H1 (cell line): ENCODE measurements at regions not wholly inside any gene's neighbourhood (a gene's known extent, or its start where the extent isn't known, plus 50 kb on each side); places are given as distances from the start of the nearest gene placed in this dataset.
A peak's percentile ranks its signal among the peaks of the same experiment; 100 is the strongest.

Source experiments
- CTCF ChIA-PET: fragments of 300-600 bp; sonication (Branson Sonifier 250); formaldehyde crosslinking; loops from one replicate; lab custom pipeline; 2021; ENCODE audit not compliant: partially characterized antibody; lab: Charles Lee
- POLR2A ChIA-PET: fragments of 300-600 bp; sonication (Branson Sonifier 250); formaldehyde crosslinking; loops from one replicate; lab custom pipeline; 2021; ENCODE audit warnings: inconsistent platforms; ENCODE audit not compliant: partially characterized antibody; lab: Charles Lee
- DNase-seq, 2 experiments: peaks; one replicate each; pipeline versions ENCODE4 v3.0.0 to v3.0.0-alpha.2; 2010 to 2022; ENCODE audit warnings: low spot score in 2 of 2, low read depth in 1 of 2, mixed read lengths in 1 of 2
- FAIRE-seq: peaks from 2 replicates; lab custom pipeline; 2011; peaks lifted over from hg19 to GRCh38; lab: Jason Lieb, UNC
- H2AFZ ChIP-seq: 2 replicates; pipeline ENCODE4 v1.8.1; 2012; ENCODE audit warnings: low read length, inconsistent platforms
- H2AK5ac ChIP-seq: 2 replicates; pipeline ENCODE4 v1.6.1; 2013; ENCODE audit warnings: low read depth, low read length
- H2BK120ac ChIP-seq: replicated peaks from 2 replicates; pipeline ENCODE3; 2013; ENCODE audit warnings: low read depth, low read length, inconsistent platforms
- H2BK12ac ChIP-seq: 2 replicates; pipeline ENCODE4 v1.6.1; 2013; ENCODE audit warnings: low read depth, low read length
- H2BK15ac ChIP-seq: 2 replicates; pipeline ENCODE4 v1.6.1; 2013; ENCODE audit warnings: low read length
- H2BK20ac ChIP-seq: 2 replicates; pipeline ENCODE4 v1.6.1; 2013; ENCODE audit warnings: low read length
- H2BK5ac ChIP-seq: 2 replicates; pipeline ENCODE4 v1.6.1; 2013; ENCODE audit warnings: low read depth, low read length
- H3K14ac ChIP-seq: 2 replicates; pipeline ENCODE4 v1.6.1; 2013; ENCODE audit warnings: inconsistent platforms; ENCODE audit not compliant: insufficient read length
- H3K18ac ChIP-seq: 2 replicates; pipeline ENCODE4 v1.6.1; 2013; ENCODE audit warnings: low read length; ENCODE audit errors: extremely low read depth
- H3K23ac ChIP-seq: 2 replicates; pipeline ENCODE4 v1.6.1; 2013; ENCODE audit warnings: inconsistent platforms; ENCODE audit not compliant: insufficient read length
- H3K23me2 ChIP-seq: 2 replicates; pipeline ENCODE4 v1.6.1; 2013; ENCODE audit warnings: low read depth, low read length
- H3K27ac ChIP-seq: 2 replicates; pipeline ENCODE4 v1.6.1; 2011; ENCODE audit warnings: low read depth, low read length, inconsistent platforms
- H3K27me3 ChIP-seq, 4 experiments: replicated peaks in 1 of 4; 1 replicate in 1 of 4; 2 replicates in 3 of 4; pipeline versions ENCODE4 v1.6.1 to v1.8.1; 2011 to 2013; ENCODE audit warnings: low read length in 3 of 4, mild to moderate bottlenecking in 3 of 4, inconsistent platforms in 2 of 4, mixed read lengths in 2 of 4, moderate library complexity in 1 of 4; ENCODE audit not compliant: control insufficient read depth in 3 of 4, insufficient read depth in 3 of 4; ENCODE audit errors: extremely low read depth in 1 of 4
- H3K36me3 ChIP-seq, 4 experiments: 2 replicates each; pipeline versions ENCODE4 v1.6.1 to v1.8.1; 2011 to 2013; ENCODE audit warnings: mild to moderate bottlenecking in 4 of 4, low read length in 3 of 4, moderate library complexity in 2 of 4, control low read depth in 1 of 4, inconsistent platforms in 1 of 4; ENCODE audit not compliant: insufficient read depth in 4 of 4, control insufficient read depth in 2 of 4
- H3K4ac ChIP-seq: replicated peaks from 2 replicates; pipeline ENCODE3; 2013; ENCODE audit warnings: low read length, low read depth, mixed read lengths, inconsistent platforms; ENCODE audit not compliant: insufficient read length
- H3K4me1 ChIP-seq, 4 experiments: replicated peaks in 1 of 4; 1 replicate in 1 of 4; 2 replicates in 3 of 4; pipeline versions ENCODE4 v1.6.1 to v1.8.1; 2011 to 2013; ENCODE audit warnings: low read length in 3 of 4, inconsistent platforms in 2 of 4, mixed read lengths in 1 of 4; ENCODE audit not compliant: insufficient read depth in 4 of 4, control insufficient read depth in 3 of 4
- H3K4me2 ChIP-seq, 2 experiments: 2 replicates each; pipeline versions ENCODE4 v1.6.1 to v1.8.1; 2011 to 2013; ENCODE audit warnings: low read depth in 2 of 2, low read length in 2 of 2, control low read depth in 1 of 2, inconsistent platforms in 1 of 2, mild to moderate bottlenecking in 1 of 2; ENCODE audit not compliant: insufficient read depth in 1 of 2
- H3K4me3 ChIP-seq, 4 experiments: fragments of 200-600, 300-600 bp in 1 of 4; sonication (generic), shearing (Covaris generic), sonication (Bioruptor Twin) in 1 of 4; 2 replicates each; pipeline versions ENCODE4 v1.5.1 to v1.8.1; 2011 to 2016; ENCODE audit warnings: low read length in 4 of 4, low read depth in 3 of 4, control low read depth in 2 of 4, inconsistent platforms in 2 of 4, mild to moderate bottlenecking in 2 of 4, mixed read lengths in 1 of 4, moderate library complexity in 1 of 4; ENCODE audit not compliant: insufficient read depth in 2 of 4; ENCODE audit errors: extremely low read depth in 1 of 4
- H3K56ac ChIP-seq: replicated peaks from 2 replicates; pipeline ENCODE3; 2013; ENCODE audit warnings: low read depth, mild to moderate bottlenecking, mixed read lengths, low read length, inconsistent platforms; ENCODE audit not compliant: insufficient read length
- H3K79me1 ChIP-seq: 2 replicates; pipeline ENCODE4 v1.6.1; 2013; ENCODE audit warnings: low read depth, low read length, control low read depth
- H3K79me2 ChIP-seq, 2 experiments: 2 replicates each; pipeline versions ENCODE4 v1.6.1 to v1.8.1; 2012 to 2013; ENCODE audit warnings: low read length in 2 of 2, mild to moderate bottlenecking in 2 of 2, inconsistent platforms in 1 of 2; ENCODE audit not compliant: insufficient read depth in 2 of 2, control insufficient read depth in 1 of 2
- H3K9ac ChIP-seq, 4 experiments: replicated peaks in 1 of 4; 1 replicate in 1 of 4; 2 replicates in 3 of 4; pipeline versions ENCODE4 v1.6.1 to v1.8.1; 2011 to 2013; ENCODE audit warnings: low read depth in 3 of 4, low read length in 3 of 4, control low read depth in 2 of 4, mild to moderate bottlenecking in 2 of 4, moderate library complexity in 2 of 4, inconsistent platforms in 1 of 4; ENCODE audit errors: extremely low read depth in 1 of 4
- H3K9me3 ChIP-seq, 2 experiments: 2 replicates each; pipeline versions ENCODE4 v1.6.1 to v1.8.1; 2012 to 2013; ENCODE audit warnings: mild to moderate bottlenecking in 2 of 2, moderate library complexity in 2 of 2, control low read depth in 1 of 2, inconsistent platforms in 1 of 2, low read depth in 1 of 2, low read length in 1 of 2, mixed read lengths in 1 of 2; ENCODE audit not compliant: insufficient read depth in 2 of 2
- H4K20me1 ChIP-seq, 2 experiments: replicated peaks in 1 of 2; 2 replicates each; pipeline versions ENCODE3 to v1.8.1; 2011 to 2013; ENCODE audit warnings: inconsistent platforms in 2 of 2, low read length in 2 of 2, mild to moderate bottlenecking in 1 of 2; ENCODE audit not compliant: insufficient read depth in 2 of 2, control insufficient read depth in 1 of 2
- H4K5ac ChIP-seq: 2 replicates; pipeline ENCODE4 v1.6.1; 2013; ENCODE audit warnings: low read length, low read depth, mixed read lengths, inconsistent platforms; ENCODE audit not compliant: insufficient read length
- H4K8ac ChIP-seq: 2 replicates; pipeline ENCODE4 v1.8.0; 2013; ENCODE audit warnings: mild to moderate bottlenecking, moderate library complexity, low read length, inconsistent platforms; ENCODE audit not compliant: insufficient read depth; ENCODE audit errors: extremely low read depth
- H4K91ac ChIP-seq: replicated peaks from 2 replicates; pipeline ENCODE3; 2013; ENCODE audit warnings: low read length, mixed read lengths, inconsistent platforms; ENCODE audit not compliant: insufficient read length
- CBX8 ChIP-seq: fragments of 300-800, 300-1000 bp; sonication (generic); IDR thresholded peaks from 2 replicates; pipeline ENCODE4 v1.7.1; 2016; ENCODE audit warnings: low read depth, low read length, borderline replicate concordance
- CTCF ChIP-seq, 3 experiments: IDR thresholded peaks; 1 replicate in 2 of 3; 2 replicates in 1 of 3; pipeline versions ENCODE4 v1.5.1 to v1.6.1; 2011; ENCODE audit warnings: low read length in 3 of 3, mild to moderate bottlenecking in 3 of 3, inconsistent platforms in 2 of 3, low read depth in 1 of 3, moderate library complexity in 1 of 3; ENCODE audit not compliant: insufficient read depth in 1 of 3; ENCODE audit errors: control extremely low read depth in 1 of 3
- RAD21 ChIP-seq, 2 experiments: IDR thresholded peaks in 1 of 2; conservative IDR thresholded peaks in 1 of 2; 2 replicates each; pipeline ENCODE4 v1.6.1; 2011; ENCODE audit warnings: low read depth in 2 of 2, low read length in 2 of 2, improper control_type of control experiment in 1 of 2, inconsistent platforms in 1 of 2, mild to moderate bottlenecking in 1 of 2, moderate library complexity in 1 of 2
- WGBS, 2 experiments: shearing (Covaris generic) in 1 of 2; methylation state at CpG; one replicate each; pipeline versions ENCODE4 v1.1.6 to v1.1.7; 2013 to 2015; ENCODE audit warnings: low lambda C conversion rate in 2 of 2, mixed read lengths in 2 of 2, inconsistent platforms in 1 of 2, low coverage in 1 of 2, missing lambda C conversion rate in 1 of 2; ENCODE audit not compliant: insufficient replicate concordance in 2 of 2, insufficient coverage in 1 of 2, insufficient read length in 1 of 2; ENCODE audit errors: extremely low coverage in 1 of 2, missing lambda C conversion rate in 1 of 2; 5-methylcytosine and 5-hydroxymethylcytosine counted together

- no peak overlapping the region for H3K18ac ChIP-seq
- no peaks in the 10 kb centered on the region for H4K20me1 ChIP-seq
- POLR2A ChIA-PET, result no interaction called here
- H3K4me2 ChIP-seq, result no peak overlapping the region
- H3K9ac ChIP-seq, result no peak overlapping the region
- no peaks in the 10 kb centered on the region for H3K79me1 ChIP-seq
- no peak overlapping the region for H4K91ac ChIP-seq
- DNase-seq (peak in 1 of 2 experiments; percentile 79), FAIRE-seq (no peak)
- CTCF ChIA-PET, result interaction anchor here (1.1 to 1.3 kb wide), 2 partner anchors 19 to 549 kb away, joined by 4 to 6 read pairs; no protein-coding TSS in a partner anchor
- H3K79me2 ChIP-seq, result no peaks in the 10 kb centered on the region
- TF ChIP-seq CTCF (IDR thresholded peaks at IDR 0.05; ENCODE audit: control extremely low read depth in 1 of 3, insufficient read depth in 1 of 3, low read depth in 1 of 3, low read length in 3 of 3) (peak; percentile 60 to 63 (median 61)), CBX8 (no peak), RAD21 (IDR thresholded peaks at IDR 0.05 in 1 of 2, conservative IDR thresholded peaks at IDR 0.05 in 1 of 2; ENCODE audit: low read depth in 2 of 2, low read length in 2 of 2) (peak in 1 of 2 experiments; percentile 21; a peak in 2 of 4 replicates)
- H3K4ac ChIP-seq, result no peak overlapping the region
- no peak overlapping the region for H2BK120ac ChIP-seq
- peaks cover 12 to 26% (median 17%) of the 10 kb centered on the region in 4 experiments for H3K27me3 ChIP-seq
- no peak overlapping the region for H4K5ac ChIP-seq
- no peak overlapping the region for H2BK20ac ChIP-seq
- H3K4me1 ChIP-seq, result no peaks in the 10 kb centered on the region
- H4K8ac ChIP-seq, result no peak overlapping the region
- no peak overlapping the region for H3K4me3 ChIP-seq
- H2AK5ac ChIP-seq, result no peak overlapping the region
- no peak overlapping the region for H2BK12ac ChIP-seq
- H2BK5ac ChIP-seq, result no peak overlapping the region
- 88% methylated on average over 7 of the region's 7 CpGs; no CpG with 5 or more reads in 1 of the 2 experiments for WGBS, 2 experiments
- no peak overlapping the region for H3K14ac ChIP-seq
- H3K23ac ChIP-seq, result no peak overlapping the region
- peaks cover 0 to 25% (median 0%) of the 10 kb centered on the region in 4 experiments; a peak in 2 of 8 replicates for H3K36me3 ChIP-seq
- no peak overlapping the region for H3K56ac ChIP-seq
- peaks cover 37 to 41% of the 10 kb centered on the region in 2 experiments for H3K9me3 ChIP-seq
- H3K27ac ChIP-seq, result no peak overlapping the region
- H2AFZ ChIP-seq, result no peak overlapping the region
- H3K23me2 ChIP-seq, result no peaks in the 10 kb centered on the region
- no peak overlapping the region for H2BK15ac ChIP-seq
Observed at GRCh38 chr19:27774827-27775226, 1438.1 kb downstream of the UQCRFS1 start.
